ENCODE measurements at regions not wholly inside any gene's neighbourhood (a gene's known extent, or its start where the extent isn't known, plus 50 kb on each side); places are given as distances from the start of the nearest gene placed in this dataset.

DNA sequence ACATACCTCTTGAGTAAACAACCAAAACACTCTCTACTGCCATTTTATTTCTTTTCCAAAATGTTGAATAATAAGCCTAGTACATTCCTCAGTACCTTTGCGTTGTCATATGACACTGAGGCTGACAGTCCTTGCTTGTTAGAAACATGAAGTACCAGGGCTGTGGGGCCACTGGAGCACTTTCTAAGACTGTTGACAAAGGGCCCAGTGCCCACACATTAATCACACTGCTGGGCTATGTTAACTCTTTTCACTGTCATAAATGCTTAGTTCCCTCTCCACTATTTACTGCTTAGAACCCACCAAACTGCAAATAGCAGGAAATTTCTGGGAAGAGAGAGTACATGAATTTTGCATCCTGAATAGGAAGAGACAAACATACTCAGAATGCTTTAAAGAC is 57.1 kb downstream of the FAM47B start:
- DNase-seq (ENCODE audit: low read depth) = no peak

- no peak for DNase-seq (ENCODE audit: low read depth)
Measured at GRCh38 chrX:35006361-35006760, 63.8 kb downstream of the FAM47B start.

DNA sequence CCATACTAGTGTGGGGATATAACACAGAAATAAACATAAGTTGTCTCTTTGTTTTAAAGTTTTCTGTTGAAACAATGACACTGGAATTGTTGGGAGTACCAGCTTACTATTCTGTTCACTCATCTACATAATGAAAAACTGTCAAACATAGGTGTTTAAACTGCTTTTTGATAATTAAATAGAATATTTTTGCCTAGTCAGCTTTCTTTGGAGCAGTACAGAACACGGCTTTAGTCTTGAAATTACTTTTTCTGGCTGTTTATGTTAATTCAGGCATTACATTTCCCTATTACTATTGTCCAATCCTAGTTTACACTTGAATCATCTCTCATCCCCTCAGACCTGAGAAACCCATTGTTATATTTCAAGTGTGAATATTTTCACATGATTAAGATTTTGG is 73.0 kb downstream of the FAM47B start:
- no peak for DNase-seq (ENCODE audit: low read depth)

DNA sequence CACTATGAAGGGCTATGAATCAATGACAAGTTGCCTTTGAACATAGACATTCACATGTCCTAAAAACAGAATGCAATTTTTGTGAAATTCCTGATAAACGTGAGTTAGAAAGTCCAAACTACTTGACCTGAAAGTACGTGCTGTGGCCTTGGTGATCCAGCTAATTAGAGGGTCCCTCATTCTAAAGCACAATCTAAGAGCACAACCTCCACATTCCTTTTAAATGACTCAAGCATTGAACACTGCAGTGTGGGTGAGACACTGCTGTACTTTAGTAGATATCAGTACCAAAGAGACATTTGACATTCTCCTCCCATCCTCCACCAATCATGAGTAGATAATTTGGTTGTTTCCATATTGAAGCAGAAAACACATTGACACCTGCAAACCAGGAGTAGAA is 73.5 kb downstream of the FAM47B start:
- DNase-seq (ENCODE audit: low read depth) = peak; percentile 3

DNA sequence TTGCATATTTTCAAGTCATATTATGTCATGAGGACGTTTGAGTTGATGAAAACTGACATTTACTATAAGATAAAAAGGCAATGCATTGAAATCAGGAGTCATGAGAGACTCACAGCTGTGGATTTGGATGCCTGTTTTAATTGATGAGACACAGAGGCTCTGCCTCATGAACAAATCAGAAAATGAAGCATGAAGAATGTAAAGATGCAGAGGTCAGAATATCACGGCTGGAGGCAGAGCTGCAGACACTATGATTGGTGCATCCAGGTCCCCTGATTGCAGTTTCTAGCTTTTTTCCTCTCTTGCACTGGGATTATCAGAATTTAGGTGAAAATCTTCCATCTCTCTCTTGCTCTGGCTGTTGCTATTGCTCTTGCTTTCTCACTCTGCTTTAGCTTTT is 74.7 kb downstream of the FAM47B start:
- no peak for DNase-seq (ENCODE audit: low read depth)

DNA sequence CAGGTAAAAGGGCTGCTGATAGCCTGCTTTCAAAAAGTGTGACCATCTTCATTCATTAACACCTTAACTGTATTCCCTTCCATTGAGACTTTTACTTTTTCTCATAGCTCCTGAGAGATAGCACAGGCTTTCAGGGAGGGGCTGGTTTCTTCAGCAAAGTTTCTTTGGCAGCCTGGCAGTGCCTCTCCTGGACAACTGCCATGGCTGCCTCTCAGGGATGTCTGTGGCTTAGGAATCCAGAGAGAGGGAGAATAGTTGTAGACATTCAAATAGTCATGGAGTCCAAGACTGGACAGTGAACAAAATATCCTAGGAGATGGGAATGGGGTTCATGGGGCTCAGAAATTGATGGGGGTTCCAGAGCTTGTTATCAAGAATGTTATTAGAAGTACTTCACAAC is 81.1 kb downstream of the FAM47B start:
- DNase-seq (ENCODE audit: low read depth) = peak; percentile 1

GRCh38 chrX:35025820-35026219 is 83.2 kb downstream of the FAM47B start:
- no peak for DNase-seq (ENCODE audit: low read depth)

- peak; percentile 40 for DNase-seq (ENCODE audit: low read depth)
Measured at GRCh38 chrX:35040871-35041270, 98.3 kb downstream of the FAM47B start.

DNA sequence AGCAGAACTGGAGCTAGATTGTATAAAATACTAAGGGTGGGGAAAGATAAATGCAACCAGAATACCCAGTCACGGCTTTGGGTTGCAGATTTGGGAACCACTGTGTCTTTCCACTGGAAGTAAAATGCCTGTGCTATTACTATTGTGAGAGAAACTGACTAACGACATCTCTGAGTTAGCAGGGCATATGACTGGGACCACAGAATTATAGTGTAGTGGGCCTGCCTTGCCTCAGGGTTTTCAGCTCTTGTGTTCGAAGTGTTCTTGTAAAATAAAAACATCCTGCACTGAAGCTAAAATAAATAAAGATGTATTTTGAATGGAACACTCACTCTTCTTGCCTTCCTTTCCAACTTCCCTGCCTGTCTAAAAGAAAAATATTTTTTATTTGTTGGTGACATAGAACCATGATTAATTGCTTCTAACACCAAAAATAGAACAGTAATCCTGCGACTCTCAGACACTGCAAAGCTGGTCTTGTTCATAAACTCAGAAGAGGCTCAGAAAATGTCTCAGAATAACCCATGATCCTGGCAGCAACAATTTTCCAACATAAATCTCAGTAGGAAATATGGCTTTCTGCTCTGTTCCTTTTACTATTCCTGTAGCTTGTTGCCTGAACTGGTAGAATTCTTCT is 104.2 kb downstream of the FAM47B start:
- DNase-seq (ENCODE audit: low read depth) = no peak

GRCh38 chrX:35076061-35076460 is 133.5 kb downstream of the FAM47B start:
- DNase-seq (ENCODE audit: low read depth) = no peak

GRCh38 chrX:35090801-35091200 is 148.2 kb downstream of the FAM47B start:
- no peak for DNase-seq (ENCODE audit: low read depth)

- peak; percentile 3 for DNase-seq (ENCODE audit: low read depth)
Measured at GRCh38 chrX:35098419-35098818, 155.8 kb downstream of the FAM47B start.

DNA sequence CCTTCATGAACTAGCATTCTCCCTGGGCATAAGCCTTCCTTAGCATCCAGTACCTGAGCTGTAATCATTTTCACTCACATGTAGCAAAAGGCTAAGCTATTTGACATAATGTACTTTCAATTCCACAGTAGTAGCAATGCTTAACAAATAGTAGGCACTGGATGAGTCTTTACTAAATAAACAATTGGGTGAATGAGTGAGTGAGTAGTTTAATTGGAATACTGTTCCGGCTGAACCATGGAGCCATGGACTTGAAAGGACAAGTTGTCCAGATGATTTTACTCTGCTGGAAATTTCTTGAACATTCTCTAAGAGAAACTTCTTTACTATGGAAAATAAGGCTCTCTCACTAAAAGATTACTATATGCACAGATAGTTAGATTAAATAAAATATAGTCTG is 159.3 kb downstream of the FAM47B start:
- DNase-seq (ENCODE audit: low read depth) = no peak

DNA sequence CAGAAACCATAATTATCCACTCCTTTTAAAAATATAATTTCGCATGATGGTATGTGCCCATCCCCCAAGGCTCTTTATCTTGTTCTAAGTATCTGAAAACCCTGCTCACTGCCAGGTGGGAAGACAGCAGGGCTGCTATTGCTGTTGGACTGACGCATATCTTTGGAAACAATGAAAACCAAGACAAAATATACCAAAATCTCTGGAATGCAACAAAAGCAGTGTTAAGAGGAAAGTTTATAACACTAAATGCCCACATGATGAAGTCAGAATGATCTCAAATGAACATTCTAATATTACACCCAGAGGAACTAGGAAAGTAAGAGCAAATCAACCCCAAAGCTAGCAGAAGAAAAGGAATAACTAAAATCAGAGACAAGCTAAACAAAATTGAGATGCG is 162.0 kb downstream of the FAM47B start:
- DNase-seq (ENCODE audit: low read depth) = no peak

DNA sequence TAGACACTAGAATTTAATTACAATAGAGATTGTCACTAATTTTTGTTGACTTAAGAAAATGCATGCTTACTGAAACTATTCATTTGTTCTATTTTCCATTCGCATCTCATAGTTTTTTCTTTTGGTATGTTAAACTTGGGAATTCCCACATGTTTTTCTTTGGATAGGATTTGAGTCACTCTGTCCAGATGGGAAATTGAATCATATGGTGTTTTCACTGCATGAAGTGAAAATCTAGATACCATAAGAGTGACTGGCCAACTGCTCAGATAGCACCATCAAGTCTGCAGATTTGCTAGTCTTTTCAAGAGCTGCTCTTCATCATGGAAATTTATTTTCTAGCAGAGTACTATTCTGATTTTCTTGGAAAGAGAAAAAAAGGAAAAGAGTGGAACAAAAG is 172.6 kb downstream of the FAM47B start:
- DNase-seq (ENCODE audit: low read depth) = peak; percentile 19

GRCh38 chrX:35122756-35123155 is 180.2 kb downstream of the FAM47B start:
- no peak for DNase-seq (ENCODE audit: low read depth)

GRCh38 chrX:35149517-35149916 is 206.9 kb downstream of the FAM47B start:
- no peak for DNase-seq (ENCODE audit: low read depth)

- DNase-seq (ENCODE audit: low read depth) = no peak
Measured at GRCh38 chrX:35150052-35150451, 207.5 kb downstream of the FAM47B start.

DNA sequence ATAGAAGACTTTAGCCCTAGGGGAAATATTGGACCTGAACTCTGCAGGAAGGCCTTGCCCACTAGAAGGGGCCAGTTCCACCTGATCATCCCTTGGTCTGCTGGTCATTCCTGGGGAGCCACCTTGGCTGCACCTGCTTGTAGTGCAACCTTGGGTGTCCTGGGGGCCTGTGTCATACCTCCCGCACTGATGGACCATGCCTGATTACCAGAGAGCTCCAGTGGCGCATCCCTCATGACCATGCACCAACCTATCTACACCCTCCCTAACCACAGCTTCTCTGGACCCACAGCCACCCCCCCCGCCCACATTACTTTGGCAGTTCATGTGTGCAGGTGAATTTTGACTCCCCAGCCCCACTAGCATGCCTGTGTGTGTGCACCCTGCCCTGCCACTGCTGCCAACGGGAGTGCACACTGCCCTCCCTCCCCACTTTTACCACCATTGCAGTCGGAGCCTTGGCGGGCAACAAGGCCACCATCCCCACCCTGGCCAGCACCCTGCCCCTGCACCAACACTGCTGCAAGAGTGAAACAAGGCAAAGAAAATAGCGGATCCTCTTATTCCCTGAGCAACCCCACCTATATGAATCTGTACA is 208.1 kb downstream of the FAM47B start:
- DNase-seq (ENCODE audit: low read depth) = no peak

DNA sequence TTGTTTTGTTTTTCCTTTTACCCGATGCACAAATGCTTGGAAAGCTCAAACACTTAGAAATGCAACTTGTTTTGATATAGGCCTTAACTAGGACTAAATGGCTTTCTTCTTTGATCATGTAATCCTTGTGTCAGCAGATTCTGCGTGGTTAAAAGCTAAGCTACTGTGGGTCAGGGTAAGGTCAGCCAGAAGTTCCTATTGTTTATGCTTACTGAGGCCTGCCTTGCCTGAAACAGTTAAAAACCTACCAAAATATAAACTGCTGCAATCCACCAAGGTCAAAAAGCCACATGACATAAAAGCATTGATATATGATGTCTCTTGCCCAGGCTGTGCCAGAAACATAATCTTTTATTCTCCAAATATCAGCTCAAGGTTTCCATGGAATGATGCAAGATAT is 223.4 kb downstream of the FAM47B start:
- peak; percentile 37 for DNase-seq (ENCODE audit: low read depth)

Data from amniotic epithelial cell (primary cell).